Pulmonary artery endothelial cell (primary cell): ENCODE measurements at regions not wholly inside any gene's neighbourhood (a gene's known extent, or its start where the extent isn't known, plus 50 kb on each side); places are given as distances from the start of the nearest gene placed in this dataset.

Experiments used
- DNase-seq: peaks from one replicate; pipeline ENCODE4 v3.0.0-alpha.2; 2011; ENCODE audit warnings: low read depth, low spot score

DNA sequence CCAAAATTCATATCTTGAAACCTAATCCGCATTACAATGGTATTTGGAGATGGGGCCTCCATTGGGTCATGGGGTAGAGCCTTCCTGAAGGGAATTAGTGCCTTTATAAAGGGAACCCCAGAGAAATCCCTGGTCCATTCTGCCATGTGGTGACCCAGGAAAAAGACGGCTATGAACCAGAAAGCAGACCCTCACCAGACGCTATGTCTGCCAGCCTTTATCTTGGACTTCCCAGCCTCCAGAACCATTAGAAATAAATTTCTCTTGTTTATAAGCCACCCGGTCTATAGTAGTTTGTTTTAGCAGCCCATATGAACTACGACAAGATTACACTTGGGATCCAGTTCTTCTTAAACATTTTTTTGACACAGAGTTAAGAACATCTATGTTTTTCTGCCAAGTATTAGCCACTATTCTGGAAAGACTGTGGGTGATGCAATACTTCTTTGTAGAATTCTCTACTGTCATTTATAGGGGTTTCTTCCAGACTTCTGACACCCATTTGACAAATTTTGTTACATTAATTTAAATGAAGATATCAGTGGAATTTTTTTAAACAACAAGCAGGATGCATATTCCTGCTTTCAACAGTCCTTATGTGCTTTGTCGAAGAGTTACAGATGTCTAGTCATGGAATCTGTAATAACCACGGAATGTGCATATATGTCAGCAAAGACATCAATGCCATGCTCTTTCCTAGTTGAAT, 572.4 kb downstream of the NR2F1-AS1 start:
- no peak for DNase-seq

- no peak for DNase-seq
Measured at GRCh38 chr5:93006915-93007314, 574.1 kb downstream of the NR2F1-AS1 start.

DNA sequence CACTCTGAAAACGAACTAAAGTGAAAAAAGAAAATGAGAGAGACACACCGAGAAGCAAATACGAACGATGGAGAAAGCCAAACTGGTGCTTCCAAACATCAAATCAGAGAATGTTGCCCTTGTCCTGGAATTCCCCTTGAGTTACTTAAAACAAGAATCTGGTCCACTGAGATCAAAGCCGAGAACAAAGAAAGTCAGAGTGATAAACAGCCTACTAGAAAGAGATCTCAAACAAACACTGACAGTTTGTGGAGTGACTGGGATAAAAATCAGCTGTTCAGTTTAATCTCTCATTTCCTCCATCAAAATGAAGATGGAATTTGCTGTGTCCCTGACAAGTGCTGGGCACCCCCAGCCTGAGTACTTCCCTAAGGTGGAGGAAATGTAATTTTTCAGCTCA, 582.6 kb downstream of the NR2F1-AS1 start:
- no peak for DNase-seq

- DNase-seq = no peak
Measured at GRCh38 chr5:92994392-92994791, 586.6 kb downstream of the NR2F1-AS1 start.

GRCh38 chr5:92992073-92992472, 588.9 kb downstream of the NR2F1-AS1 start:
- DNase-seq = no peak

GRCh38 chr5:92991581-92992067, 589.4 kb downstream of the NR2F1-AS1 start:
- no peak for DNase-seq

GRCh38 chr5:92990771-92991170, 590.2 kb downstream of the NR2F1-AS1 start:
- no peak for DNase-seq

- no peak for DNase-seq
Measured at GRCh38 chr5:92981001-92981400, 600.0 kb downstream of the NR2F1-AS1 start.

GRCh38 chr5:92980491-92980890, 600.5 kb downstream of the NR2F1-AS1 start:
- no peak for DNase-seq

GRCh38 chr5:92979716-92980115, 601.3 kb downstream of the NR2F1-AS1 start:
- no peak for DNase-seq

GRCh38 chr5:92977846-92978540, 603.0 kb downstream of the NR2F1-AS1 start:
- no peak for DNase-seq

DNA sequence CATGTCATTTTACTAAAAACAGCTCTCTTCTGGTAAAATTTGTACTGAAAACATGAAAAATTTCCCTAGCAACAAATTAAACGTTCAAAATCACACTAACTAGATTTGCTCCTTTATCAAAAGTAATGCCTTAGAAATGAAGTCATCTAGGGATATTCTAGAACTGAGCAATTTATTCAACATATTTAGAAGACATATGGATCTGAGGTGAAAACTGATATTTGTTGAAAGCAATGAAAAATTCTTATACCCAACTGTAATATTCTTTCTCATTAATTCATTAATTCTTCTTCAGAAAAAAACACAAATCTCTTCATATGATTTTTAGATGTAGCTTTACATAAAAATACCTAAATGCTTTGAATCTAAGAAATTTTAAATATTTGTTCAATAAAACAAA, 604.9 kb downstream of the NR2F1-AS1 start:
- no peak for DNase-seq

- DNase-seq = no peak
Measured at GRCh38 chr5:92969781-92970237, 611.2 kb downstream of the NR2F1-AS1 start.

DNA sequence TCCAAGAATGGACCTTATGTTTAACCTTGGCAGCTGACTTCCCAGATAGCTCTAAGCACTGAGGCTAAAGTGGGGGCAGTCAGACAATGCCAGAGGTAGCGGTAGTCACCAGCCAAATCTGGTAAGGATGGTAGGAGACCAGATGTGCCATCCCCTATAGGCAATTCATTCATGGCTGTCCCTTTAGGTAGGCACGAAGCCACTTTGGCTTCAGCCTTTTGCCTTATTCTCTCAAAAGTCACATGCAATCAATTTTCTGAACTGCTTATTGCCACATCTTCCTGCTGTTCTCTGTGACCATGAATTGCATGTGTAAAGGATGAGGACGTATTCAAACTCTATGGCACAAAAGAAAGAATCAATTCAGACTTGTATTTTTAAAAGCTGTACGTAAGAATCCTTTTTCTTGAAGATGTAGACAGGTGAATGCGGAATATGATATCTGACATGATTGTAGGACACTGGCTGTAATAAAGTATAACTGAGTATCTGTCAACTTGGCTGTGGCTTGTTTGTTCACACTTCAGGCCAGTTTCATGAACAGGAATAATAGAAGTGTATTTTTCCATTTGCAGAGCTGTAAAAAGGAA, 611.7 kb downstream of the NR2F1-AS1 start:
- DNase-seq = no peak

DNA sequence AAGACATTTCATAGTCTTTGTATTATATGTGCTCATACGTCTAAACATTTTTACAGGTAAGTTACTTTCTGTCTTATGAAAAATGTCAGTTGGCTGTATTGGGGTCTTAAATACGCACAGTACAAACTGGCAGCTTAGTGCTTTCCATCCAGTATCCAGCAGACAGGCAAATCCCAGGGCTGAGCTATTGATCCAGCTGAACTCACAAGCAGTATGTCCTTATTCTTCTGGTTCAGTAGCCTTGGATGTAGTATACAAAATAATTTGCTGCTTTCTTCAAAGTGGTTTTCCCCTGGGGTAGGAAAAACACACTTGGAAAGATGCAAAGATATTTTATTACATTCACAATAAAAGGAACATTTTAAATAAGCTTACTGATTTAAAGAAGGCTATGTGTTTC, 617.2 kb downstream of the NR2F1-AS1 start:
- no peak for DNase-seq

- DNase-seq = no peak
Measured at GRCh38 chr5:92962752-92963151, 618.3 kb downstream of the NR2F1-AS1 start.

- no peak for DNase-seq
Measured at GRCh38 chr5:92956886-92957285, 624.1 kb downstream of the NR2F1-AS1 start.

DNA sequence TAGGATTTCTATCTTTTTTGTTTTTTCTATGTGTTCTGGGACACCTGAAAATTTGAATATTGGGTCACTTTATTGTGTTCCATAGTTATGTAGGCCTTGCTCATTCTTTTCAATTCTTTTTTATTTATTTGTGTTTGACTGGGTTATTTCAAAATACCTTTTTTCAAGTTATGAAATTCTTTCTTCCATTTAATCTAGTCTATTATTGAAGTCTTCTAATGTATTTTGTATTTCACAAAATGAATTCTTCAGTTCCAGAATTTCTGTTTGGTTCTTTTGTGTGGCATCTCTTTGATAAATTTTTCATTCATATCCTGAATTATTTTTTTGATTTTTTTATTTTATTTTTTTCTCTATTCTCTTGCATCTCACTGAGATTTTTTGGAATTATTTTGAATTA, 628.8 kb downstream of the NR2F1-AS1 start:
- no peak for DNase-seq

DNA sequence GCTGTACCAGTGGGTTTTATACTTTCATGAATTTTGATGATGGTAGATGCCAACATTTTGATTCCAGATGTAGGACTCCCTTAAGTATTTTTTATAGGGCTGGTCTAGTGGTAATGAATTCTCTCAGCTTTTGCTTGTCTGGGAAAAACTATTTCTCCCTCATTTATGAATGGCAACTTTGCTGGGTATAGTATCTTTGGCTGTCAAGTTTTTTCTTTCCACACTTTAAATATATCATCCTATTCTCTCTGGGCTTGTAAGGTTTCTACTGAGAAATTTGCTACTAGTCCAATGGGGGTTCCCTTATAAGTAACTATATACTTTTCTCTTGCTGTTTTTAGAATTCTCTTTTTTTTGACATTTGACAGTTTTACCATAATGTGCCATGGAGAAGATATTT, 629.3 kb downstream of the NR2F1-AS1 start:
- DNase-seq = no peak

DNA sequence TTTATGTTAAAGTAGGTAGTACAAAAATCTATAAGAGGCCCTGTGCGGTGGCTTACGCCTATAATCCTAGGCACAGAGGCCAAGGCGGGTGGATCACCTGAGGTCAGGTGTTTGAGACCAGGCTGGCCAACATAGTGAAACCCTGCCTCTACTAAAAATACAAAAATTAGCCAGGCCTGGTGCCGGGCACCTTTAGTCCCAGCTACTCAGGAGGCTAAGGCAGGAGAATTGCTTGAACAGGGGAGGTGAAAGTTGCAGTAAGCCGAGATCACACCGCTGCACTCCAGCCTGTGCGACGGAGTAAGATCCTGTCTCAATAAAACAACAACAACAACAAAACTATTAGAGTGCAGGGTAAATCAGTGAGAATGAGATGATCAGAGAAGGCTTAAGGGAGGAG, 634.5 kb downstream of the NR2F1-AS1 start:
- no peak for DNase-seq

GRCh38 chr5:92945605-92946097, 635.4 kb downstream of the NR2F1-AS1 start:
- DNase-seq = no peak

GRCh38 chr5:92944903-92945604, 636.0 kb downstream of the NR2F1-AS1 start:
- peak; percentile 26 for DNase-seq
